ENCODE measurements at regions not wholly inside any gene's neighbourhood (a gene's known extent, or its start where the extent isn't known, plus 50 kb on each side); places are given as distances from the start of the nearest gene placed in this dataset.

DNA sequence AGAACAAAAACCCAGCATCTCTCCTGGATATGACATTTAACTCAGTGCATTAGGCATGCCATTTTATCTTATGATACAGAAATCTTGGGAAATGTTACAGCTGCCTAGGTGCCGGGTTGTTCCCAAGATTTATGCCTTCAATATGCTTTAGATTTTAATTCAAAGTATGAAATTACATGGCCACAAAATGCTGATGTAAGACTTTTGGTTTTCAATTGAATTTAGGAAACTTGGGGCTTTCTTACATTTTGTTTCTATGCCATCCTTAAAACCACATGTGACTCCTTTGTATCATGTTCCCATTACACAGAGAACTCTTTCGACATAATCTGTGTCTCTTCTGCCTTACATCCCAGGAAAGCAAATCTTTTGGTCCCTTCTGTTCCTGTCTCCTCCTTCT, 83.9 kb downstream of the CCNA1 start:
- TF ChIP-seq EZH2 (IDR thresholded peaks at IDR 0.05; ENCODE audit: borderline replicate concordance, low read length), result no peak
- TF ChIP-seq, protein P1, sequence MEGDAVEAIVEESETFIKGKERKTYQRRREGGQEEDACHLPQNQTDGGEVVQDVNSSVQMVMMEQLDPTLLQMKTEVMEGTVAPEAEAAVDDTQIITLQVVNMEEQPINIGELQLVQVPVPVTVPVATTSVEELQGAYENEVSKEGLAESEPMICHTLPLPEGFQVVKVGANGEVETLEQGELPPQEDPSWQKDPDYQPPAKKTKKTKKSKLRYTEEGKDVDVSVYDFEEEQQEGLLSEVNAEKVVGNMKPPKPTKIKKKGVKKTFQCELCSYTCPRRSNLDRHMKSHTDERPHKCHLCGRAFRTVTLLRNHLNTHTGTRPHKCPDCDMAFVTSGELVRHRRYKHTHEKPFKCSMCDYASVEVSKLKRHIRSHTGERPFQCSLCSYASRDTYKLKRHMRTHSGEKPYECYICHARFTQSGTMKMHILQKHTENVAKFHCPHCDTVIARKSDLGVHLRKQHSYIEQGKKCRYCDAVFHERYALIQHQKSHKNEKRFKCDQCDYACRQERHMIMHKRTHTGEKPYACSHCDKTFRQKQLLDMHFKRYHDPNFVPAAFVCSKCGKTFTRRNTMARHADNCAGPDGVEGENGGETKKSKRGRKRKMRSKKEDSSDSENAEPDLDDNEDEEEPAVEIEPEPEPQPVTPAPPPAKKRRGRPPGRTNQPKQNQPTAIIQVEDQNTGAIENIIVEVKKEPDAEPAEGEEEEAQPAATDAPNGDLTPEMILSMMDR (conservative IDR thresholded peaks at IDR 0.05 in 1 of 2, IDR thresholded peaks at IDR 0.05 in 1 of 2; ENCODE audit: extremely low read depth in 1 of 2, insufficient read depth in 1 of 2, low read depth in 1 of 2, low read length in 2 of 2), result no peak

All from mammary epithelial cell (primary cell).